Memory B cell (primary cell): ENCODE measurements at regions not wholly inside any gene's neighbourhood (a gene's known extent, or its start where the extent isn't known, plus 50 kb on each side); places are given as distances from the start of the nearest gene placed in this dataset.
"Not testable (repeated sequence)": the region's sequence is repeated elsewhere in the genome, so short reads cannot be mapped to it uniquely, and the experiment has no call there.

ENCODE experiments used
- ATAC-seq: fragments of 150-1000 bp; cut with Tn5 transposase; 2 replicates; pipeline ENCODE4 v1.10.0; 2021; ENCODE audit warnings: low read depth, mild to moderate bottlenecking, moderate library complexity
- DNase-seq, 2 donors: peaks; one replicate each; pipeline ENCODE4 v3.0.0; 2022; ENCODE audit warnings: low spot score in 2 of 2
- H3K27ac Mint-ChIP-seq: one replicate; pipeline ENCODE4 v1.8.0; 2022; ENCODE audit warnings: mild to moderate bottlenecking, moderate library complexity, mixed read lengths
- H3K27me3 Mint-ChIP-seq: one replicate; pipeline ENCODE4 v1.8.0; 2022; ENCODE audit warnings: mixed read lengths
- H3K36me3 Mint-ChIP-seq: one replicate; pipeline ENCODE4 v1.8.0; 2022; ENCODE audit warnings: mild to moderate bottlenecking, mixed read lengths
- H3K4me1 Mint-ChIP-seq: one replicate; pipeline ENCODE4 v1.8.0; 2022; ENCODE audit warnings: mixed read lengths
- H3K4me3 Mint-ChIP-seq: one replicate; pipeline ENCODE4 v1.8.0; 2022; ENCODE audit warnings: mild to moderate bottlenecking, moderate library complexity, mixed read lengths
- H3K9me3 Mint-ChIP-seq: one replicate; pipeline ENCODE4 v1.8.0; 2022; ENCODE audit warnings: mixed read lengths

DNA sequence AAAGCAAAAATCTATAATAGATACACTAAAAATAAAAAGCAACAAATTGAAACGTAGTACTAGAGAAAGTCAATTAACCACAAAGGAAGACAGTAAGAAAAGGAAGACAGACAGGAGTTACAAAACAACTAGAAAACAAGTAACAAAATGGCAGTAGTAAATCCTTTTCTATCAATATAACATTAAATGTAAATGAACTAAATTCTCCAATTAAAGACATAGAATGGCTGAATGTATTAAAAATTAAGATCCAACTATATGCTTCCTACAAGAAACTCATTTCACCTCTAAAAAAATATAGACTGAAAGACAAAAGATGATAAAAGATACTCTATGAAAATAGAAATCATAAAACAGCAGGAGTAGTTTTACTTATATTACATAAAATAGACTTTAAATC is 79.1 kb downstream of the CTH start:
- H3K4me3 Mint-ChIP-seq, result no peak overlapping the region
- peaks cover 1% of the 10 kb centered on the region for H3K27me3 Mint-ChIP-seq
- DNase-seq (no peak), ATAC-seq (no peak)
- no peaks in the 10 kb centered on the region for H3K4me1 Mint-ChIP-seq
- no peak overlapping the region for H3K27ac Mint-ChIP-seq
- H3K36me3 Mint-ChIP-seq, result peaks cover 2% of the 10 kb centered on the region
- H3K9me3 Mint-ChIP-seq, result peaks cover 3% of the 10 kb centered on the region

- no peak for ATAC-seq
- no peaks in the 10 kb centered on the region for H3K36me3 Mint-ChIP-seq
- H3K4me3 Mint-ChIP-seq, result no peak overlapping the region
- no peaks in the 10 kb centered on the region for H3K4me1 Mint-ChIP-seq
- DNase-seq, result no peak
- H3K9me3 Mint-ChIP-seq, result no peaks in the 10 kb centered on the region
- peaks cover 1% of the 10 kb centered on the region for H3K27me3 Mint-ChIP-seq
- no peak overlapping the region for H3K27ac Mint-ChIP-seq
Observed at GRCh38 chr1:70495370-70495769, 84.3 kb downstream of the CTH start.

- H3K4me1 Mint-ChIP-seq, result no peaks in the 10 kb centered on the region
- peaks cover 2% of the 10 kb centered on the region for H3K27me3 Mint-ChIP-seq
- no peak for ATAC-seq
- no peak for DNase-seq
- no peak overlapping the region for H3K27ac Mint-ChIP-seq
- no peaks in the 10 kb centered on the region for H3K36me3 Mint-ChIP-seq
- no peaks in the 10 kb centered on the region for H3K9me3 Mint-ChIP-seq
- no peak overlapping the region for H3K4me3 Mint-ChIP-seq
Observed at GRCh38 chr1:70496181-70496580, 85.1 kb downstream of the CTH start.

DNA sequence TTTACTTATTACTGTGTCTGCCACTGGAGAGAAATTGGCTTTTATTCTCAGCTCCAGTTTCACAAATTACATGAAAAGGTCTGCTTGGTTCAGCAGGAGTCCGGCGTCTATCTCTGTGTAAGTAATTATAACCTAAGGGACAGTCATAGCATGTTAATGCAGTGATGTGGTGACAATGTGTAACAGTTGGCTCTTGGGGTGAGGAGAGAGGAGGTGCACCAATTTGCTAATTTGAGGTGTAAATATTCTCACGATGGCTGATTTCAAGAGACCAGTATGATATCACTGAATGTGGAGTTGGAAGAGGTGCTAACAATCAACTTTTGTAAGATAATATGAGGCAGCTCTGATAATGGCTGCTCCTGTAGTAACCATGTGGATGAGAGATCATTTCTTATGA is 86.1 kb downstream of the CTH start:
- Mint-ChIP-seq H3K4me3 (no peak overlapping the region), H3K27me3 (peaks cover 2% of the 10 kb centered on the region)

DNA sequence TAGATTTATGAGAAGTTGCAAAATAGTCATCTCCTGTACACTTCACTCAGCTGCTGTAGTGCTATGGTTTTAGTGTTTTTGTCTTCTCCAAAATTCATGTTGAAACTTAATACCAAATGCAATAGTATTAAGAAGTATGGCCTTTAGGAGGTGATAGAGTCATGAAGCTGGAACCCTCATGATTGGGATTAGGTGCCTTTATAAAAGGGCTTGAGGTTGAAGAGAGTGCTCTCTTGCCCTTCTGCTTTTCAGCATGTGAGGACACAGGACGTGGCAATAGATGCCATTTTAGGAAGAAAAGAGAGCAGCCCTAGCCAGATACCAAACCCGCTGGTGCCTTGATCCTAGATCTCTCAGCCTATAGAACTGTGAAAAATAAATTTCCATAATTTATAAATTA is 87.6 kb downstream of the CTH start:
- no peaks in the 10 kb centered on the region for H3K36me3 Mint-ChIP-seq
- H3K27me3 Mint-ChIP-seq, result peaks cover 2% of the 10 kb centered on the region
- no peaks in the 10 kb centered on the region for H3K9me3 Mint-ChIP-seq
- no peak overlapping the region for H3K27ac Mint-ChIP-seq
- DNase-seq (no peak), ATAC-seq (no peak)
- H3K4me1 Mint-ChIP-seq, result no peaks in the 10 kb centered on the region
- H3K4me3 Mint-ChIP-seq, result no peak overlapping the region

More for the DNA sequence above, 86.1 kb downstream of the CTH start:
- Mint-ChIP-seq H3K27ac (no peak overlapping the region), H3K9me3 (no peaks in the 10 kb centered on the region), H3K4me1 (no peaks in the 10 kb centered on the region), H3K36me3 (no peaks in the 10 kb centered on the region)
- ATAC-seq (no peak), DNase-seq (no peak)

- Mint-ChIP-seq H3K9me3 (no peaks in the 10 kb centered on the region), H3K4me1 (no peaks in the 10 kb centered on the region), H3K36me3 (no peaks in the 10 kb centered on the region), H3K27ac (no peak overlapping the region), H3K27me3 (peaks cover 2% of the 10 kb centered on the region), H3K4me3 (no peak overlapping the region)
- ATAC-seq (no peak), DNase-seq (no peak)
Observed at GRCh38 chr1:70499695-70500094, 88.6 kb downstream of the CTH start.

DNA sequence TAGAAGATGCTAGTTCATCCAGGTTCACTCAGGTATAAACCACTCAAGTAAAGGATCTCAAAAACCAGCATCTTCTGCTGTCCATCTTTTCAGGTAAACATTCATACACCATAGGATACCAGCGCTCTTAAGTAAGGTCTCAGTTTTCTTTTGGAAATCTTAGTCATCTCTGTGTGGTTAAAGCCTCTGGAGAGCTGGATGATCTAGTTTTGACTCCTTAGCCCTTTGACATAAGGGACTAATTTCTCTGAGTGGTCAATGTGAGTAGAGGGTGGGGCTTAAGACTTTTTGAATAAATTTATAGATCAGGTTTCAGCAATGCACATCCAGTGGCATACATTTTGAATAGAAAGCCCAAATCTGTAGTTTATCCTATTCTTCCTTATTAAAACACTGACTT is 92.3 kb downstream of the CTH start:
- no peaks in the 10 kb centered on the region for H3K4me1 Mint-ChIP-seq
- DNase-seq (no peak), ATAC-seq (no peak)
- H3K27ac Mint-ChIP-seq, result no peak overlapping the region
- peaks cover 9% of the 10 kb centered on the region for H3K27me3 Mint-ChIP-seq
- H3K4me3 Mint-ChIP-seq, result no peak overlapping the region
- H3K9me3 Mint-ChIP-seq, result no peaks in the 10 kb centered on the region
- no peaks in the 10 kb centered on the region for H3K36me3 Mint-ChIP-seq

GRCh38 chr1:70504176-70504820 is 93.2 kb downstream of the CTH start:
- no peak overlapping the region for H3K4me3 Mint-ChIP-seq
- DNase-seq, result no peak
- no peak overlapping the region for H3K27ac Mint-ChIP-seq
- H3K9me3 Mint-ChIP-seq, result no peaks in the 10 kb centered on the region
- H3K27me3 Mint-ChIP-seq, result peaks cover 9% of the 10 kb centered on the region
- no peaks in the 10 kb centered on the region for H3K4me1 Mint-ChIP-seq
- ATAC-seq, result no peak
- no peaks in the 10 kb centered on the region for H3K36me3 Mint-ChIP-seq

GRCh38 chr1:70504821-70505193 is 93.7 kb downstream of the CTH start:
- H3K27ac Mint-ChIP-seq, result no peak overlapping the region
- H3K4me3 Mint-ChIP-seq, result no peak overlapping the region
- H3K27me3 Mint-ChIP-seq, result peaks cover 9% of the 10 kb centered on the region
- no peaks in the 10 kb centered on the region for H3K4me1 Mint-ChIP-seq
- H3K36me3 Mint-ChIP-seq, result no peaks in the 10 kb centered on the region
- DNase-seq, result no peak
- no peaks in the 10 kb centered on the region for H3K9me3 Mint-ChIP-seq
- no peak for ATAC-seq

DNA sequence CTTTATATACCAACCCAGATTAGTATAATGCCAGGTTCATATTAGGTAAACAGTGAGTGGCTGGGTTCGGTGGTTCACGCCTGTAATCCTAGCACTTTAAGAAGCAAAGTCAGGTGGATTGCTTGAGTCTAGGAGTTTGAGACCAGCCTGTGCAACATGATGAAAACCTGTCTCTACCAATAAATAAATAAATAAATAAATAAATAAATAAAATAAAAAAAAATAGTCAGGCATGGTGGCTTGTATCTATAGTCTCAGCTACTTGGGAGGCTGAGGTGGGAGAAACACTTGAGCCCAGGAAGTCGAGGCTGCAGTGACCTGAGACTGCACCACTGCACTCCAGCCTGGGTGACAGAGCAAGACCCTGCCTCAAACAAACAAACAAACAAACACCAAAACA is 96.9 kb downstream of the CTH start:
- H3K9me3 Mint-ChIP-seq, DNase-seq, ATAC-seq, H3K27ac Mint-ChIP-seq, H3K4me3 Mint-ChIP-seq, H3K36me3 Mint-ChIP-seq, H3K27me3 Mint-ChIP-seq, H3K4me1 Mint-ChIP-seq: not testable (repeated sequence)

GRCh38 chr1:70509996-70510876 is 99.2 kb downstream of the CTH start:
- Mint-ChIP-seq H3K36me3 (no peaks in the 10 kb centered on the region), H3K4me3 (no peak overlapping the region), H3K9me3 (no peaks in the 10 kb centered on the region), H3K27ac (no peak overlapping the region), H3K27me3 (peaks cover 7% of the 10 kb centered on the region), H3K4me1 (no peaks in the 10 kb centered on the region)
- ATAC-seq, result peak; percentile 53
- peak in 1 of 2 donors; percentile 18 for DNase-seq

- ATAC-seq (no peak), DNase-seq (no peak)
- no peaks in the 10 kb centered on the region for H3K9me3 Mint-ChIP-seq
- H3K4me1 Mint-ChIP-seq, result peaks cover 5% of the 10 kb centered on the region
- peak overlapping the region; percentile 18 for H3K27ac Mint-ChIP-seq
- no peaks in the 10 kb centered on the region for H3K36me3 Mint-ChIP-seq
- no peak overlapping the region for H3K4me3 Mint-ChIP-seq
- H3K27me3 Mint-ChIP-seq, result peaks cover 2% of the 10 kb centered on the region
Observed at GRCh38 chr1:70517444-70517843, 106.4 kb downstream of the CTH start.

- Mint-ChIP-seq H3K9me3 (no peaks in the 10 kb centered on the region), H3K4me3 (no peak overlapping the region), H3K27ac (no peak overlapping the region), H3K27me3 (peaks cover 2% of the 10 kb centered on the region), H3K4me1 (peaks cover 5% of the 10 kb centered on the region), H3K36me3 (no peaks in the 10 kb centered on the region)
- DNase-seq (no peak), ATAC-seq (no peak)
Observed at GRCh38 chr1:70518106-70518505, 107.0 kb downstream of the CTH start.

- Mint-ChIP-seq H3K36me3 (no peaks in the 10 kb centered on the region), H3K27ac (no peak overlapping the region), H3K9me3 (no peaks in the 10 kb centered on the region), H3K4me3 (no peak overlapping the region), H3K27me3 (peaks cover 10% of the 10 kb centered on the region), H3K4me1 (no peaks in the 10 kb centered on the region)
- DNase-seq (no peak), ATAC-seq (no peak)
Observed at GRCh38 chr1:70528590-70529333, 117.7 kb downstream of the CTH start.
